ENCODE measurements at regions not wholly inside any gene's neighbourhood (a gene's known extent, or its start where the extent isn't known, plus 50 kb on each side); places are given as distances from the start of the nearest gene placed in this dataset.
"Not testable (repeated sequence)": the region's sequence is repeated elsewhere in the genome, so short reads cannot be mapped to it uniquely, and the experiment has no call there.

GRCh38 chr2:221999166-221999565 is 299.6 kb downstream of the PAX3 start:
- Histone ChIP-seq H3K36me3 (ENCODE audit: control insufficient read depth, insufficient read depth, low read length) (no peaks in the 10 kb centered on the region), H3K9ac (ENCODE audit: low read depth, low read length) (no peak overlapping the region), H3K9me3 (ENCODE audit: control insufficient read depth, insufficient read depth, low read length) (no peaks in the 10 kb centered on the region), H3K27ac (ENCODE audit: low read depth, low read length) (no peak overlapping the region), H3K4me3 (ENCODE audit: low read depth, low read length) (no peak overlapping the region), H3K4me1 (ENCODE audit: control insufficient read depth, insufficient read depth, low read length) (no peaks in the 10 kb centered on the region), H3K27me3 (ENCODE audit: control insufficient read depth, insufficient read depth, low read length) (no peaks in the 10 kb centered on the region)

GRCh38 chr2:221997683-221998082 is 301.1 kb downstream of the PAX3 start:
- no peaks in the 10 kb centered on the region for H3K36me3 ChIP-seq (ENCODE audit: control insufficient read depth, insufficient read depth, low read length)
- no peaks in the 10 kb centered on the region for H3K9me3 ChIP-seq (ENCODE audit: control insufficient read depth, insufficient read depth, low read length)
- H3K27ac ChIP-seq (ENCODE audit: low read depth, low read length): no peak overlapping the region
- no peaks in the 10 kb centered on the region for H3K4me1 ChIP-seq (ENCODE audit: control insufficient read depth, insufficient read depth, low read length)
- no peaks in the 10 kb centered on the region for H3K27me3 ChIP-seq (ENCODE audit: control insufficient read depth, insufficient read depth, low read length)
- H3K9ac ChIP-seq (ENCODE audit: low read depth, low read length): no peak overlapping the region
- H3K4me3 ChIP-seq (ENCODE audit: low read depth, low read length): no peak overlapping the region

GRCh38 chr2:221997100-221997499 is 301.7 kb downstream of the PAX3 start:
- Histone ChIP-seq H3K36me3 (ENCODE audit: control insufficient read depth, insufficient read depth, low read length) (no peaks in the 10 kb centered on the region), H3K9ac (ENCODE audit: low read depth, low read length) (no peak overlapping the region), H3K9me3 (ENCODE audit: control insufficient read depth, insufficient read depth, low read length) (no peaks in the 10 kb centered on the region), H3K4me3 (ENCODE audit: low read depth, low read length) (no peak overlapping the region), H3K27ac (ENCODE audit: low read depth, low read length) (no peak overlapping the region), H3K4me1 (ENCODE audit: control insufficient read depth, insufficient read depth, low read length) (no peaks in the 10 kb centered on the region), H3K27me3 (ENCODE audit: control insufficient read depth, insufficient read depth, low read length) (no peaks in the 10 kb centered on the region)

GRCh38 chr2:221994926-221995325 is 303.9 kb downstream of the PAX3 start:
- no peak overlapping the region for H3K27ac ChIP-seq (ENCODE audit: low read depth, low read length)
- H3K27me3 ChIP-seq (ENCODE audit: control insufficient read depth, insufficient read depth, low read length): no peaks in the 10 kb centered on the region
- no peaks in the 10 kb centered on the region for H3K9me3 ChIP-seq (ENCODE audit: control insufficient read depth, insufficient read depth, low read length)
- H3K36me3 ChIP-seq (ENCODE audit: control insufficient read depth, insufficient read depth, low read length): no peaks in the 10 kb centered on the region
- H3K4me3 ChIP-seq (ENCODE audit: low read depth, low read length): no peak overlapping the region
- H3K4me1 ChIP-seq (ENCODE audit: control insufficient read depth, insufficient read depth, low read length): no peaks in the 10 kb centered on the region
- no peak overlapping the region for H3K9ac ChIP-seq (ENCODE audit: low read depth, low read length)

- not testable (repeated sequence) for H3K27me3 ChIP-seq (ENCODE audit: control insufficient read depth, insufficient read depth, low read length); H3K9me3 ChIP-seq (ENCODE audit: control insufficient read depth, insufficient read depth, low read length); H3K4me3 ChIP-seq (ENCODE audit: low read depth, low read length); H3K9ac ChIP-seq (ENCODE audit: low read depth, low read length); H3K4me1 ChIP-seq (ENCODE audit: control insufficient read depth, insufficient read depth, low read length); H3K36me3 ChIP-seq (ENCODE audit: control insufficient read depth, insufficient read depth, low read length); H3K27ac ChIP-seq (ENCODE audit: low read depth, low read length)
Observed at GRCh38 chr2:221984376-221984775, 314.4 kb downstream of the PAX3 start.

- Histone ChIP-seq H3K4me3 (ENCODE audit: low read depth, low read length) (no peak overlapping the region), H3K9me3 (ENCODE audit: control insufficient read depth, insufficient read depth, low read length) (no peaks in the 10 kb centered on the region), H3K36me3 (ENCODE audit: control insufficient read depth, insufficient read depth, low read length) (no peaks in the 10 kb centered on the region), H3K27me3 (ENCODE audit: control insufficient read depth, insufficient read depth, low read length) (no peaks in the 10 kb centered on the region), H3K9ac (ENCODE audit: low read depth, low read length) (no peak overlapping the region), H3K4me1 (ENCODE audit: control insufficient read depth, insufficient read depth, low read length) (peaks cover 10% of the 10 kb centered on the region), H3K27ac (ENCODE audit: low read depth, low read length) (no peak overlapping the region)
Observed at GRCh38 chr2:221981912-221982470, 316.8 kb downstream of the PAX3 start.

GRCh38 chr2:221975151-221975550 is 323.6 kb downstream of the PAX3 start:
- Histone ChIP-seq H3K27ac (ENCODE audit: low read depth, low read length) (no peak overlapping the region), H3K9me3 (ENCODE audit: control insufficient read depth, insufficient read depth, low read length) (no peaks in the 10 kb centered on the region), H3K36me3 (ENCODE audit: control insufficient read depth, insufficient read depth, low read length) (no peaks in the 10 kb centered on the region)

GRCh38 chr2:221973902-221974301 is 324.9 kb downstream of the PAX3 start:
- no peak overlapping the region for H3K9ac ChIP-seq (ENCODE audit: low read depth, low read length)
- H3K9me3 ChIP-seq (ENCODE audit: control insufficient read depth, insufficient read depth, low read length): no peaks in the 10 kb centered on the region
- no peaks in the 10 kb centered on the region for H3K36me3 ChIP-seq (ENCODE audit: control insufficient read depth, insufficient read depth, low read length)
- H3K4me1 ChIP-seq (ENCODE audit: control insufficient read depth, insufficient read depth, low read length): peaks cover 4% of the 10 kb centered on the region
- H3K27ac ChIP-seq (ENCODE audit: low read depth, low read length): no peak overlapping the region
- H3K4me3 ChIP-seq (ENCODE audit: low read depth, low read length): no peak overlapping the region
- no peaks in the 10 kb centered on the region for H3K27me3 ChIP-seq (ENCODE audit: control insufficient read depth, insufficient read depth, low read length)

More at GRCh38 chr2:221975151-221975550, 323.6 kb downstream of the PAX3 start:
- no peaks in the 10 kb centered on the region for H3K27me3 ChIP-seq (ENCODE audit: control insufficient read depth, insufficient read depth, low read length)
- H3K4me1 ChIP-seq (ENCODE audit: control insufficient read depth, insufficient read depth, low read length): peaks cover under 1% of the 10 kb centered on the region
- no peak overlapping the region for H3K9ac ChIP-seq (ENCODE audit: low read depth, low read length)
- H3K4me3 ChIP-seq (ENCODE audit: low read depth, low read length): no peak overlapping the region

- Histone ChIP-seq H3K27me3 (ENCODE audit: control insufficient read depth, insufficient read depth, low read length) (no peaks in the 10 kb centered on the region), H3K4me3 (ENCODE audit: low read depth, low read length) (no peak overlapping the region), H3K27ac (ENCODE audit: low read depth, low read length) (no peak overlapping the region), H3K9ac (ENCODE audit: low read depth, low read length) (no peak overlapping the region), H3K4me1 (ENCODE audit: control insufficient read depth, insufficient read depth, low read length) (peaks cover 4% of the 10 kb centered on the region), H3K36me3 (ENCODE audit: control insufficient read depth, insufficient read depth, low read length) (no peaks in the 10 kb centered on the region), H3K9me3 (ENCODE audit: control insufficient read depth, insufficient read depth, low read length) (no peaks in the 10 kb centered on the region)
Observed at GRCh38 chr2:221973502-221973901, 325.3 kb downstream of the PAX3 start.

GRCh38 chr2:221972813-221973478 is 325.9 kb downstream of the PAX3 start:
- Histone ChIP-seq H3K36me3 (ENCODE audit: control insufficient read depth, insufficient read depth, low read length) (no peaks in the 10 kb centered on the region), H3K4me1 (ENCODE audit: control insufficient read depth, insufficient read depth, low read length) (peaks cover 4% of the 10 kb centered on the region), H3K9me3 (ENCODE audit: control insufficient read depth, insufficient read depth, low read length) (no peaks in the 10 kb centered on the region), H3K4me3 (ENCODE audit: low read depth, low read length) (no peak overlapping the region), H3K27me3 (ENCODE audit: control insufficient read depth, insufficient read depth, low read length) (no peaks in the 10 kb centered on the region), H3K9ac (ENCODE audit: low read depth, low read length) (no peak overlapping the region), H3K27ac (ENCODE audit: low read depth, low read length) (no peak overlapping the region)

GRCh38 chr2:221970389-221970788 is 328.4 kb downstream of the PAX3 start:
- H3K27me3 ChIP-seq (ENCODE audit: control insufficient read depth, insufficient read depth, low read length): no peaks in the 10 kb centered on the region
- no peaks in the 10 kb centered on the region for H3K9me3 ChIP-seq (ENCODE audit: control insufficient read depth, insufficient read depth, low read length)
- no peaks in the 10 kb centered on the region for H3K36me3 ChIP-seq (ENCODE audit: control insufficient read depth, insufficient read depth, low read length)
- no peak overlapping the region for H3K4me3 ChIP-seq (ENCODE audit: low read depth, low read length)
- H3K9ac ChIP-seq (ENCODE audit: low read depth, low read length): no peak overlapping the region
- H3K27ac ChIP-seq (ENCODE audit: low read depth, low read length): no peak overlapping the region
- peaks cover 14% of the 10 kb centered on the region for H3K4me1 ChIP-seq (ENCODE audit: control insufficient read depth, insufficient read depth, low read length)

Data from HUES48 (cell line).